ENCODE measurements at regions not wholly inside any gene's neighbourhood (a gene's known extent, or its start where the extent isn't known, plus 50 kb on each side); places are given as distances from the start of the nearest gene placed in this dataset.

DNA sequence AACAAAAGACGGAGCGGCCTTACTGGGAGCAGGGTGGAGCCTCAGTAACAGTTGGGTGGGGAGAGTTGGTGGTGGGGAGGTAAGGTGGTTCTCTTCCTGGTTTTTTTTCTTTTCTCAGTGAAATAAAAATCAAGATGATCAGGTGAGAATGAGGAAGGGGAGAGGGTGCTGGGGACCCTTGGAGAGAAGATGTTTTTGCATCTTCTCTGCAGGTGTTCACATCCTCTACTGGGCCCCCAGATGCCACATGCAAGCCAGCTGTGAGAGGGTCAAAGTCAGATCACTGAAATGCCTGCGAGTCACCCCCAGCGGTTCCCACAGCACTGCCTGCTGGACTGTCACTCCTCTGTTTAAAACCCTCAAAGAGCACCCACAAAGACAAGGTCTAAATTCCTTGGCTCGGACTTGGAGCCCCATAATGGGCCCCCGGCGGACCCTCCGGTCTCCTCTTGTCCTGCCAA, 69.8 kb upstream of the FHL2 start:
- TF ChIP-seq EZH2phosphoT487 (IDR thresholded peaks at IDR 0.05; ENCODE audit: borderline replicate concordance, low read length) (no peak), EZH2 (IDR thresholded peaks at IDR 0.05; ENCODE audit: low read length, unreplicated experiment) (no peak), CTCF (conservative IDR thresholded peaks at IDR 0.05; ENCODE audit: low read depth, low read length) (no peak)
- Histone ChIP-seq H3K4me3 (ENCODE audit: low read length) (no peak overlapping the region), H2AFZ (ENCODE audit: low read length) (no peak overlapping the region), H3K9me2 (replicated peaks; ENCODE audit: low read length) (no peaks in the 10 kb centered on the region), H3K4me2 (ENCODE audit: low read length) (no peak overlapping the region), H4K20me1 (ENCODE audit: low read length) (no peaks in the 10 kb centered on the region), H3K27ac (ENCODE audit: low read length) (no peak overlapping the region), H3K36me3 (ENCODE audit: low read depth, low read length) (no peaks in the 10 kb centered on the region), H3K9me3 (ENCODE audit: low read length) (no peaks in the 10 kb centered on the region), H3K4me1 (ENCODE audit: insufficient read depth, low read length) (peaks cover 7% of the 10 kb centered on the region; the same call in 1 of the 2 replicates), H3F3A (ENCODE audit: low read length, unreplicated experiment) (no peaks in the 10 kb centered on the region), H3K27me3 (ENCODE audit: low read length) (no peaks in the 10 kb centered on the region), H3K9ac (ENCODE audit: low read length) (no peak overlapping the region), H3K79me2 (ENCODE audit: low read length) (no peaks in the 10 kb centered on the region)
- ATAC-seq (no peak), DNase-seq (no peak)
- ChIA-PET CTCF (no interaction called here), POLR2A (ENCODE audit: unreplicated experiment) (no interaction called here)
- no TSS peak for BruUV-seq (replicated peaks)
- intact Hi-C loops (cut with micrococcal nuclease) = no loop called here

DNA sequence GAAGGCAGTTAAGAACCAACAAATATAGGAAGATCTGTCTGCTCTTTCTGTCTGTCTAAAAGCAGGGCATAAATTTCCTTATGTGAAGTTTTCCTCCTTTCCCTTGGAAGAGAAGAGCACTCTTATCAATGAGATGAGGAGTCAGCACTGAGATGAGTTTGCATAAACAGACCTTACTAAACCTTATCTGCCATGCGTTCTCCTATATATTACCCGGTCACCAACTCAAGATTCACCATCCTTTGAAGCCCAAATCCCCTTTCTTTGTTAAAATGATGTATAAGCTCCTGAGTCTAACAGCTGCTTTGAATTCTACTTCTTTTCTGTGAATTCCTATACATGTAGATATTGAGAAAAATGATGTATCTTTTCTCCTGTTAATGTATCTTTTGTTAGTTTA, 65.5 kb upstream of the FHL2 start:
- peaks cover 7% of the 10 kb centered on the region; the same call in 1 of the 2 replicates for H3K4me1 ChIP-seq (ENCODE audit: insufficient read depth, low read length)
- no peaks in the 10 kb centered on the region for H4K20me1 ChIP-seq (ENCODE audit: low read length)
- no peak overlapping the region for H3K4me3 ChIP-seq (ENCODE audit: low read length)
- H3F3A ChIP-seq (ENCODE audit: low read length, unreplicated experiment) = no peaks in the 10 kb centered on the region
- CTCF ChIA-PET = no interaction called here
- TF ChIP-seq CTCF (conservative IDR thresholded peaks at IDR 0.05; ENCODE audit: low read depth, low read length) = no peak
- no peak for TF ChIP-seq EZH2phosphoT487 (IDR thresholded peaks at IDR 0.05; ENCODE audit: borderline replicate concordance, low read length)
- TF ChIP-seq EZH2 (IDR thresholded peaks at IDR 0.05; ENCODE audit: low read length, unreplicated experiment) = no peak
- H3K27me3 ChIP-seq (ENCODE audit: low read length) = no peaks in the 10 kb centered on the region
- intact Hi-C loops (cut with micrococcal nuclease) = no loop called here
- no peak overlapping the region for H3K9ac ChIP-seq (ENCODE audit: low read length)
- no peaks in the 10 kb centered on the region for H3K9me2 ChIP-seq (replicated peaks; ENCODE audit: low read length)
- no peak overlapping the region for H3K4me2 ChIP-seq (ENCODE audit: low read length)
- no TSS peak for BruUV-seq (replicated peaks)
- H3K9me3 ChIP-seq (ENCODE audit: low read length) = no peaks in the 10 kb centered on the region
- no peaks in the 10 kb centered on the region for H3K79me2 ChIP-seq (ENCODE audit: low read length)
- POLR2A ChIA-PET (ENCODE audit: unreplicated experiment) = interaction anchor here (0.6 kb wide), 1 partner anchor 53 kb away, joined by 3 read pairs; no protein-coding TSS in a partner anchor
- H2AFZ ChIP-seq (ENCODE audit: low read length) = no peak overlapping the region
- no peak overlapping the region for H3K27ac ChIP-seq (ENCODE audit: low read length)
- DNase-seq (no peak), ATAC-seq (no peak)
- no peaks in the 10 kb centered on the region for H3K36me3 ChIP-seq (ENCODE audit: low read depth, low read length)

DNA sequence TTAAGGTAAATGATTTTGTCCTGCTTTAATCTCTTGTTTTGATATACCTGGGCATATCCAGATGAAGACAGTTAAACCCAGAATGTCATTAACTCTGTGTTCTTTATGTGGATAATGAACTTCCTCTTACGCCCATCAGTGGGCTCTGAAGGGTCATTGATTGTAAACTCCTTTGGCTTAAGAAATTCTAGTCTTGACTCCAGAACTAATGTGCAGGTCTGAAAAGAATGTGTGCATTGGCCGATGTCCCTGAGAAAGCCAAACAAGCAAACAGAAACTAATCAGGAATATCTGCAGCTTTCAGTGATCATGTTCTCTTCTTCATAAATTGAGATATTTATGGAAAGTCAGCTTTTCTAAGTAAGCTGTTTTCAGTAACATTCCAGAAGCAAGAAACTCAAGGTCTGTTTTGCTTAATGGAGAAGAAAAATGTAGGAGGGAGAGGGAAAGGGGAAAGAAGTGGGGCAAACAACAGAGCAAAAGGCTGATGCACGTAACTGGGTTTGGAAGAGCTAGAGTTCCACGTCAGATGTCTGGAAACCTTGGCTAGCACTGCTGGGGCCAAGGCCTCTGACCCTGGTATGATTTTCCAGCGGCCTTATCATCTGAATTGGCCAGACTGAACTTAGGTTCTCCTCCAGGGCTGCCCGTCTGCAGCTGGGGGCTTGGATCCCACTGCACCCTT, 61.3 kb upstream of the FHL2 start:
- Histone ChIP-seq H3F3A (ENCODE audit: low read length, unreplicated experiment) (no peaks in the 10 kb centered on the region), H3K4me3 (ENCODE audit: low read length) (no peak overlapping the region), H3K4me1 (ENCODE audit: insufficient read depth, low read length) (peaks cover 13% of the 10 kb centered on the region), H3K9me2 (replicated peaks; ENCODE audit: low read length) (no peaks in the 10 kb centered on the region), H3K79me2 (ENCODE audit: low read length) (no peaks in the 10 kb centered on the region), H3K9me3 (ENCODE audit: low read length) (no peaks in the 10 kb centered on the region), H4K20me1 (ENCODE audit: low read length) (no peaks in the 10 kb centered on the region), H3K4me2 (ENCODE audit: low read length) (no peak overlapping the region), H3K27me3 (ENCODE audit: low read length) (no peaks in the 10 kb centered on the region), H3K27ac (ENCODE audit: low read length) (no peak overlapping the region), H2AFZ (ENCODE audit: low read length) (no peak overlapping the region), H3K36me3 (ENCODE audit: low read depth, low read length) (no peaks in the 10 kb centered on the region), H3K9ac (ENCODE audit: low read length) (no peak overlapping the region)
- DNase-seq (no peak), ATAC-seq (no peak)
- BruUV-seq (replicated peaks) = no TSS peak
- intact Hi-C loops (cut with micrococcal nuclease) = no loop called here
- POLR2A ChIA-PET (ENCODE audit: unreplicated experiment) = no interaction called here
- CTCF ChIA-PET = no interaction called here
- no peak for TF ChIP-seq EZH2phosphoT487 (IDR thresholded peaks at IDR 0.05; ENCODE audit: borderline replicate concordance, low read length)
- TF ChIP-seq CTCF (conservative IDR thresholded peaks at IDR 0.05; ENCODE audit: low read depth, low read length) = no peak
- no peak for TF ChIP-seq EZH2 (IDR thresholded peaks at IDR 0.05; ENCODE audit: low read length, unreplicated experiment)

Measured in PC-3 (cell line).